ENCODE measurements at regions not wholly inside any gene's neighbourhood (a gene's known extent, or its start where the extent isn't known, plus 50 kb on each side); places are given as distances from the start of the nearest gene placed in this dataset.

DNA sequence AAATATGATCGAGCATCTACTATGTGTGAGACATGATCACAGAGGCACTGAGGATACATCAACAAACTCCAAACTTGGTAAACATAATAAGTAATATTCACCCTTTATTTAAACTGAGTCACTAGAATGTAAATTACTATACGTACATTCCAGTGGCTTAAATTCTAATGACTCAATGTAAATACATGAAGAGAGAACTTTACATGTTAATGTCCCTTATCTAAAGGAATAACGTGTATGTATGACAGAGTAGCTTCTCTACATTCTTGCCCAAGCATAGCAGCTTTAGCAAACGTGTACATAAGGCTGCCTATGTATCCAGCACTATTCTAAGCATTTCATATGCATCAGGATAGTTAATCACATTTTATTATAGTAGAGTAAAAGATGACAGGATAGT lies 111.8 kb upstream of the CYYR1 start:
- DNase-seq (ENCODE audit: low read depth, low spot score) (peak; percentile 20), ATAC-seq (peak; percentile 65; the same call in 1 of the 2 replicates)
- ChIA-PET POLR2A (no interaction called here), CTCF (no interaction called here)
- H3K27me3 ChIP-seq (ENCODE audit: control insufficient read depth, insufficient read depth, low read length): no peaks in the 10 kb centered on the region
- BruUV-seq (replicated peaks): no TSS peak
- no peaks in the 10 kb centered on the region for H3K4me1 ChIP-seq (ENCODE audit: control insufficient read depth, insufficient read depth, low read length)
- no peak overlapping the region for H3K4me3 ChIP-seq (ENCODE audit: low read depth in 2 of 2, low read length in 2 of 2)
- H3K9me3 ChIP-seq (ENCODE audit: control insufficient read depth, insufficient read depth, low read depth, low read length): no peaks in the 10 kb centered on the region
- in situ Hi-C loops (cut with HindIII; ENCODE audit: low pct_unique_long_range_greater_than_20kb, low sequenced_read_pairs): no loop called here
- H3K36me3 ChIP-seq (ENCODE audit: control insufficient read depth, insufficient read depth, low read length): no peaks in the 10 kb centered on the region
- intact Hi-C loops (cut with micrococcal nuclease; ENCODE audit: unreplicated experiment): no loop called here
- H3K27ac ChIP-seq (ENCODE audit: low read length): no peak overlapping the region
- TF ChIP-seq TCF7L2 (IDR thresholded peaks at IDR 0.05; ENCODE audit: low read depth, low read length): no peak
- TF ChIP-seq POLR2AphosphoS5 (IDR thresholded peaks at IDR 0.05; ENCODE audit: low read depth, low read length): no peak
- TF ChIP-seq, protein P1, sequence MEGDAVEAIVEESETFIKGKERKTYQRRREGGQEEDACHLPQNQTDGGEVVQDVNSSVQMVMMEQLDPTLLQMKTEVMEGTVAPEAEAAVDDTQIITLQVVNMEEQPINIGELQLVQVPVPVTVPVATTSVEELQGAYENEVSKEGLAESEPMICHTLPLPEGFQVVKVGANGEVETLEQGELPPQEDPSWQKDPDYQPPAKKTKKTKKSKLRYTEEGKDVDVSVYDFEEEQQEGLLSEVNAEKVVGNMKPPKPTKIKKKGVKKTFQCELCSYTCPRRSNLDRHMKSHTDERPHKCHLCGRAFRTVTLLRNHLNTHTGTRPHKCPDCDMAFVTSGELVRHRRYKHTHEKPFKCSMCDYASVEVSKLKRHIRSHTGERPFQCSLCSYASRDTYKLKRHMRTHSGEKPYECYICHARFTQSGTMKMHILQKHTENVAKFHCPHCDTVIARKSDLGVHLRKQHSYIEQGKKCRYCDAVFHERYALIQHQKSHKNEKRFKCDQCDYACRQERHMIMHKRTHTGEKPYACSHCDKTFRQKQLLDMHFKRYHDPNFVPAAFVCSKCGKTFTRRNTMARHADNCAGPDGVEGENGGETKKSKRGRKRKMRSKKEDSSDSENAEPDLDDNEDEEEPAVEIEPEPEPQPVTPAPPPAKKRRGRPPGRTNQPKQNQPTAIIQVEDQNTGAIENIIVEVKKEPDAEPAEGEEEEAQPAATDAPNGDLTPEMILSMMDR (IDR thresholded peaks at IDR 0.05): no peak
- no peak for TF ChIP-seq SIN3A (IDR thresholded peaks at IDR 0.05; ENCODE audit: borderline replicate concordance, insufficient read depth, low read depth, low read length)
- TF ChIP-seq, protein P2, sequence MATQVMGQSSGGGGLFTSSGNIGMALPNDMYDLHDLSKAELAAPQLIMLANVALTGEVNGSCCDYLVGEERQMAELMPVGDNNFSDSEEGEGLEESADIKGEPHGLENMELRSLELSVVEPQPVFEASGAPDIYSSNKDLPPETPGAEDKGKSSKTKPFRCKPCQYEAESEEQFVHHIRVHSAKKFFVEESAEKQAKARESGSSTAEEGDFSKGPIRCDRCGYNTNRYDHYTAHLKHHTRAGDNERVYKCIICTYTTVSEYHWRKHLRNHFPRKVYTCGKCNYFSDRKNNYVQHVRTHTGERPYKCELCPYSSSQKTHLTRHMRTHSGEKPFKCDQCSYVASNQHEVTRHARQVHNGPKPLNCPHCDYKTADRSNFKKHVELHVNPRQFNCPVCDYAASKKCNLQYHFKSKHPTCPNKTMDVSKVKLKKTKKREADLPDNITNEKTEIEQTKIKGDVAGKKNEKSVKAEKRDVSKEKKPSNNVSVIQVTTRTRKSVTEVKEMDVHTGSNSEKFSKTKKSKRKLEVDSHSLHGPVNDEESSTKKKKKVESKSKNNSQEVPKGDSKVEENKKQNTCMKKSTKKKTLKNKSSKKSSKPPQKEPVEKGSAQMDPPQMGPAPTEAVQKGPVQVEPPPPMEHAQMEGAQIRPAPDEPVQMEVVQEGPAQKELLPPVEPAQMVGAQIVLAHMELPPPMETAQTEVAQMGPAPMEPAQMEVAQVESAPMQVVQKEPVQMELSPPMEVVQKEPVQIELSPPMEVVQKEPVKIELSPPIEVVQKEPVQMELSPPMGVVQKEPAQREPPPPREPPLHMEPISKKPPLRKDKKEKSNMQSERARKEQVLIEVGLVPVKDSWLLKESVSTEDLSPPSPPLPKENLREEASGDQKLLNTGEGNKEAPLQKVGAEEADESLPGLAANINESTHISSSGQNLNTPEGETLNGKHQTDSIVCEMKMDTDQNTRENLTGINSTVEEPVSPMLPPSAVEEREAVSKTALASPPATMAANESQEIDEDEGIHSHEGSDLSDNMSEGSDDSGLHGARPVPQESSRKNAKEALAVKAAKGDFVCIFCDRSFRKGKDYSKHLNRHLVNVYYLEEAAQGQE (IDR thresholded peaks at IDR 0.05; ENCODE audit: insufficient read depth in 1 of 2, low read depth in 2 of 2, low read length in 1 of 2): no peak

DNA sequence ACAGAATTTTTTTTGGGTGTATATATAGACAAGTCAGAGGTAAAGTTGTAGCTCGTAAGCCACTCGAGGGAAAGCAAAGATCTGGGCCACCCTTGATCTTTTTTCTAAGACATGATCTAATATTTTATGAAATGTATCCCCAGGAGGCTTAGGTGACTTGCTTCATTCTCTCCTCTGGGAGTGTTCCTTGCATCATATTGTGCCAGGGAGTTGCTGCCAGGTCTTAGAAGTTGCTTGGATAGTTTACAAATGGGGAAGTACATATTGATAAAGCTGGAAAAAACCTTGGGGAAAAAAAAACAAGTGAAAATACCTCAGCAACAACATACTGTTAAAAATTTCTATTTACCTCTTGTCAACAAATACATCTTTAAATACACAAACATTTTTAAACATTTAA lies 110.9 kb upstream of the CYYR1 start:
- Histone ChIP-seq H3K27ac (ENCODE audit: low read length) (no peak overlapping the region), H3K4me3 (ENCODE audit: low read depth in 2 of 2, low read length in 2 of 2) (no peak overlapping the region), H3K27me3 (ENCODE audit: control insufficient read depth, insufficient read depth, low read length) (no peaks in the 10 kb centered on the region), H3K9me3 (ENCODE audit: control insufficient read depth, insufficient read depth, low read depth, low read length) (no peaks in the 10 kb centered on the region), H3K4me1 (ENCODE audit: control insufficient read depth, insufficient read depth, low read length) (no peaks in the 10 kb centered on the region), H3K36me3 (ENCODE audit: control insufficient read depth, insufficient read depth, low read length) (no peaks in the 10 kb centered on the region)
- ChIA-PET CTCF (no interaction called here), POLR2A (no interaction called here)
- in situ Hi-C loops (cut with HindIII; ENCODE audit: low pct_unique_long_range_greater_than_20kb, low sequenced_read_pairs) (no loop called here), intact Hi-C loops (cut with micrococcal nuclease; ENCODE audit: unreplicated experiment) (no loop called here)
- TF ChIP-seq, protein P2 (IDR thresholded peaks at IDR 0.05; ENCODE audit: insufficient read depth in 1 of 2, low read depth in 2 of 2, low read length in 1 of 2): no peak
- TF ChIP-seq SIN3A (IDR thresholded peaks at IDR 0.05; ENCODE audit: borderline replicate concordance, insufficient read depth, low read depth, low read length) (no peak), POLR2AphosphoS5 (IDR thresholded peaks at IDR 0.05; ENCODE audit: low read depth, low read length) (no peak), TCF7L2 (IDR thresholded peaks at IDR 0.05; ENCODE audit: low read depth, low read length) (no peak)
- TF ChIP-seq, protein P1 (IDR thresholded peaks at IDR 0.05): no peak
- BruUV-seq (replicated peaks): no TSS peak
- DNase-seq (ENCODE audit: low read depth, low spot score): no peak
- no peak for ATAC-seq
